ENCODE measurements at regions not wholly inside any gene's neighbourhood (a gene's known extent, or its start where the extent isn't known, plus 50 kb on each side); places are given as distances from the start of the nearest gene placed in this dataset.

GRCh38 chr12:92065639-92066038 lies 80.0 kb downstream of the BTG1 start:
- TF ChIP-seq CTCF (IDR thresholded peaks at IDR 0.05; ENCODE audit: insufficient read depth, low read depth, low read length) = no peak
- TF ChIP-seq EZH2 (IDR thresholded peaks at IDR 0.05; ENCODE audit: insufficient read depth, low read length) = no peak
